AML-193 (cell line): ENCODE measurements at regions not wholly inside any gene's neighbourhood (a gene's known extent, or its start where the extent isn't known, plus 50 kb on each side); places are given as distances from the start of the nearest gene placed in this dataset.

Experiments
- DNase-seq, 2 experiments: peaks; one replicate each; lab custom pipeline; 2025; lab: John Stamatoyannopoulos, UW

DNA sequence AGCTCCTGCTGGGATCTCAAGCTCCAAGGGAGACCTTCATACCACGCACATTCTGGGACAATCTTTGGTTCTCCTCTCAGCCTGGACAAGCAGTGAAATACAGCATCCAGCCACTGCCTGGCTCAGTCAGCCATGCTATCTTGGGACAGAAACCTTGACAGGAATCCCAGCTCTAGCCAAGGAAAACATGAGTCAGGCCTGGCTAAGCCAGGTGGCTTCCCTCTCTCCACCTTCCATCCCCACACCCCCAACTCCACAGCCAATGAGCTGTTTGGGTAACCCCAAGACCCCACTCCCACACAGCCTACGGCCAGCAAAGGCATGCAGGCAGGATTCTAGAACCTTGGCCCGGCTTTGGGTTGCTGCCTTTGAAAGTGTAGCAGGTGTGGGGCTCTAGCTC is 64.9 kb downstream of the MCFD2 start:
- DNase-seq = no peak

DNA sequence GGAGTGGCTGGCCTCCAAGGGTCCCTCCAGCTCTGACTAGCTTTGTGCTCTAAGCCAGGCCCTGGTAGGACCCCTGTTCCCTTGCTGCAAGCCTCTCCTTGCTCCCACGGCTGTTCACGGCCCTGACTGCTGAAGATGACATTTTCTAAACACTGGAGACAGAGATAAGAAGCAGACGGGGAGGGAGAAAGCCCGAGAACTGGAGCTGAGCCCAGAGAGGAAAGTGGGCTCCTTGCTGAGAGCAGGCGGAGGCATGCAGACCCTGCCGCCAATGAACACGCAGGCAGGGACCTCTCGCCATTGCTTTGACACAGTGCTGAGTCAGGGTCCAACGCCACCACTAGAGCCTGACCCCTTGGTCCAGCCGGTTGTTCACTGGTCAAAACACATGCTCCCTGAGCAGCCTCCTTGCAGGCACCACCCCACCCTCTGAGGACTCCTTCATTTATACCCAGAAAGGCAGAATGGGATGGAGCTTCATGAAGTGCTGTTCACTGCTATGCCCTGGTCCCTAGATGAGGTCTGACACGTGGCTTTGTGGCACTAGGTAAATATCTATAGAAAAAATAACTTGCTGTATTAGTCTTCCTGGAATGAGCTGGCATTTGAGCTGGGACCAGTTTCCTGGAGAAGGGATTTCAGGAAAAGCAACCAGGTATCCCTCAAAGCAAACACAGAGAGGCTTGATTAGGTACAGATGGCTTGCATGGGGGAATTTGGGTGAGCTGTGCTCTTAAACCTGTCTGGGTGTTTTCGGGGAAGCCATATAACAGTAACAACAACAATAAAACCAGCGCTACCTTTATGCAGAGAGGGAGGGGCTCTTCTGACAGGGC is 65.7 kb downstream of the MCFD2 start:
- no peak for DNase-seq

DNA sequence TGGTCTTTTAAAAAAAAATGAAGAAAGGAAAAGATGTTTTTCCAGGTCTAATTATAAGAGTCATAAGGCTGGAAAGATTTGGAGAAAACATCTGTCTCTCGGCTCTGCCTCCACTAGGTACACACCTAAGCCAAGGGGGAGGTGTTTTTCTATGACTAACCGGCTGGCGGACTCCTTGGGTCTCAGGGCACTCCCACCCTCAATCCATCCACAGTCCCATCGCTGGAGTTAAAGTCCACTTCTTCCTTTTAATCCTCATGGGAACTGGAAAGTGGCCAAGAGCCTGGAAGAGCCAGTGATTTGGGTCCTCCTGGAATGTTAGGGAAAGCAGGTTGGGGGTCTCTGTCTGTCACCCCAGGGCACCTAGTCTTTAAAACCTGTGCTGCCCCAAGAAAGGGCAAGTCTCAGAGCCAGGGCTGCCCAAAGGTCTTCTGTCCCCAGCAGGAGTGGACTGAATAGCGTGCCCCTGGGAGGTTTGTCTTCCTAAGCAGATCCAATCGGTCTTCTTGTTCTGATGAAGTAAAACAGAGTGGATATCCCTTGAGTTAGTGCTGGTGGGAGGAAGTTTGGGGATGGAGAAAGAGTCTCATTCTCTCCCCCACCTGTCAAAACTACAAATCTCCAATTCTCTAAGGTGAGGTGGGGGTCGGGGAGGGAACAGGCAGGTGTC is 66.4 kb downstream of the MCFD2 start:
- no peak for DNase-seq

DNA sequence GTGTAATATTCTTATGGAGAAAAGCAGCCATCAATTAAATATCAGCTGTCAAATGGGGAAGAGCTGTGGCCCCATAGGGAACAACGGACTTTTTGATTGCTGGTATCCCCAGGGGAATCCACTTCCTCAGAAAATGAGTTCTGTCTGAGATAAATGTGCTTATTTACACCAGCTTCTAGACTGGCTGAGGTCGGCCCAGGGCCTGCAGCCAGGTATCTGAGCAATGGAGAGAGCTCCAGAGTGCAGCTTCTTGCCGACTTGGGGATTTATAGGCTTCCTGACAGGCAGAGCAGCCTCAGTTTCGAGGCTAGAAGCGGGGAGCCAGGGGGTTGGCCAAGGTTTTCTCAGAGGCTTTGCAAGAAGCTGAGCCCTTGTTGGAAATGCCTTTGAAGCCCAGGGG is 67.2 kb downstream of the MCFD2 start:
- no peak for DNase-seq

DNA sequence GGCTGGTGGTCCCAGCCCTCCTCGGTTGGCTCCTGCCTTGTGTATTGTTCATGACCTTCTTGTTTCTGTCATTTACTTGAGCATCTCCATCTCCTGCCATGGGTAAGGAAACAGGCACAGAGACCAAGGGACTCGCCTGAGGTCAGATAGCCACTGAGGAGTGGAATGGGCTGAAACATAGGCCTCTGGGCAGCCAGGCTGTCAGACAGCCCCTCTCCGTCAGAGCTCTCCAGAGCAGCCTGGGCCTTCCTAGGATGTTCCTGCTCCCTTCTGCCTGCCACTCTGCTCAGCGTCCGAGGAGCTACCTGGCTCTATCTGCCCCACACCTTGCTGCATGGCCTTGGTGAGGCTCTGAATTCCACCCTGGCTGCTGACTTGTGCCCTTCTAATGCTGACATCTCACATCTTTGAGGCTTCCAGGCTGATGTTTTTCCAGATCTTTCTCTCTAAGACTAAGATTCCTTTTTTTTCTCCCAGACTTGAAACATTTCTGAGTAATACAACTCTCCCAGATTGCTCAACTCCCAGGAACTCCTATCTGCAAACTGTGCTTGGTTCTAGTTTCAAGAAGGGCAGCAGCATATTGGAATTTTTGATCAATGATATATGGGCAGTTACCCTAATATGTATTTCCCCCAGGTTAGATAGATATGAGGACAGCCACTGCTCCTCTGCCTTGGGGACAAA is 67.7 kb downstream of the MCFD2 start:
- no peak for DNase-seq

DNA sequence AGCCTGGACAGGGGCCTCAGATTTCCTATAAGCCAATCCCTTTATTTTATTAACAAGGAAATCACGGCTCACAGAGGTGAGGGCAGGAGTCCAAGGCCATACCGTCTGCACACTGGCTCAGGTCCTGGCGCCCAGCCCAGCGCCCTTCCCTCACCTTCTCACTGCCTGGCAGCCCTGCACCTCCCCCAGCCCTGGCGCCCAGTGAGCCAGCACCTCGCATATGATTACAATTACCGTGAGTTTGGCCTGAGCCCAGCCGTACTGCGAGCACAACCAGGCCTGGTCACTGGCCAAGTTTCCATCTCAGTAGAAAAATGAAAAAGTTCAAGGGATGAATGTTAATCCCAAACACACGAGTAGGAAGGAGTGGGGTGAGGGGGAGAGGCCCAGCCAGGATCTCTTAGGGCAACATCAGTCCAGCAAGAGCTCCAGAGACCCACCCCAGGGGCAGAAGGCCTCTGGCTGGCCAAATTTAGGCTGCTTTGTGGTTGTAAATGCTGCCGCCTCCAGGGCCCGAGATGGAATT is 68.4 kb downstream of the MCFD2 start:
- DNase-seq = no peak

DNA sequence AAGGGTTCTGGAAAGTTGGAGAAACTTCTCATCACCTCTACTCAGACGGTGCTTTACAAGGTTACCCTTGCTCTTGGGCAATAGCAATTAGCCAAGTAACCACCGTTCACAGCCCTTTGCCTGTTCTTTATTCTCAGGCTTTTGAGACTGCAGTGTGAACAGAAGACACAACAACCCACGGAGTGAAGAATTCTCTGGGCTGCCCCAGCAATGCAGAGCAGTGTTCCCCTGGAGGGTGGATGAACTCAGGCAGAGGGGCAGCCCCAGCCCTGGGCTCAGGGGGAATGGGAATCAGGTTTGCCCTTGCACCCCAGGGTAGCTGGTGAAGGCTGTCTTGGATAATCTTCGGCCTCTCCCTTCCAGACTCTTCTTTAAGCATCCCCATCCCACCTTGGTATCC is 69.1 kb downstream of the MCFD2 start:
- DNase-seq = no peak

DNA sequence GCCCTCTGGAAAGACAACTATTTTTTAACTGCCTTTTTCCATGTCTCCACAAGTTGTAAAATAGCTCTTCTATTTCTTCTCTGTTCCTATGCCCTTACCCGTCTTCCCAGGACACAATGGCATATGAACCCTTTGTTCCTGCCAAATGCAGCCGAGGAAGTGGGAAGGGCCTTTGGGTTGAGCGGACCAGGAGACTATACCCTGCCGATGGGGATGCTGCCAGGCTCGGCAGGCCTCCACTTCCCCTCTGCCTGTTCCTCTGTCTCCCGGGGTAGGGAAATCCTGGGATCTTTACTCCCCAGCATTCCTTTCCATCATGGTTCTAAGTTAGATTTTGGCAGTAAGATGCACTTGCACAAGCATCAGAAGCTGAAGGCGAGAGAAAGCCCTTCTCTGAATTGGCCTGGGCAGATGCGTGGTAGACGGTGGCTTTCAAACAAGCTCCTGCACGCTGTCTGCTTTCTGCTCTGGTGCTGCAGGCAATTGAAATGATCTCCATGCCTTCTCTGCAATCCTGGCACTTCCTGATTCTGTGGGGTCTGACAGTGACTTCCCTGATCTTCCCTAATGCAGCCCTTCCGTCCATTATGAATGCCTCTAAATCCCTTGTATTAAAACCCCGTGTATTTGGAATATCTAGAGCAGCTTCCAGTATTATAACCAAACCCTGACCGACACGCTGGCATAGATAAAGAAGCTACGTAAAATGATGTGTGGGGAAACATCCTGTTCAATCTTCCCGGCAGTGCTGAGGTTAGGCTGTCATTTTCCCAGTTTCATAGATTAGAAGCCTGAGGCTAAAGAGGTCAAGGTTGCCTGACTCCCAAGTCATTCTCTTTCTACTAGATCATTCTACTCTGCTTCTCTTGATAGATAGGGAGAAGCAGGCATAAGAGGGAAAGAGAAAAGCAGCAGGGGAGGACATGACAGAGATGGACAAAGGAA is 69.8 kb downstream of the MCFD2 start:
- no peak for DNase-seq

DNA sequence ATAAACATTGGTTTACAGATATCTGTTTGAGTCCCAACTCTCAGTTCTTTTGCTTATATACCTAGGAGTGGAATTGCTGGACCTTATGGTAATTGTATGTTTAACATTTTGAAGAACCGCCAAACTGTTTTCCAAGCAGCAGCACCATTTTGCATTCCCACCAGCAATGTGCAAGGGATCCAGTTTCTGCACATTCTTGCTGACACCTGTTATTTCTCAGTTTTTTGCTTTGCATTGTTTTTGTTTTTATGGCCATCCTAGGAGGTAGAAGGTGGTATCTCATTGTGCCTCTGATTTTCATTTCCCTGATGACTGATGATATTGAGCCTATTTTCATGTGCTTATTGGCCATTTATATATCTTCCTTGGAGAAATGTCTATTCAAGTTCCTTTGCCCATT is 71.2 kb downstream of the MCFD2 start:
- DNase-seq = no peak

DNA sequence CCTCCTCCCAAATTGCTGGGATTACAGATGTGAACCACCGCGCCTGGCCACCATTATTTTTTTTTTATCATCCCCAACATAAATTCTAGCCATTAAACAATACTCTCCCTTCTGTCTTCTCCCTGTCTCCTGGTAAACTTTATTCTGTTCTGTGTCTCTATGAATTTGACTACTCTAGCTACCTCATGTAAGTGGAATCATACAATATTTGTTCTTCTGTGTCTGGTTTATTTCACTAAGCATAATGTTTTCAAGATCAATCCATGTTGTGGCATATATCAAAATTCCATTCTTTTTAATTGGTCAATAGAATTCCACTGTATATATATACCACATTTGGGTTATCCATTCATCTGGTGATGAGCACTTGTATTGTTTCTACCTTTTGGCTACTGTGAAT is 71.6 kb downstream of the MCFD2 start:
- DNase-seq = no peak

DNA sequence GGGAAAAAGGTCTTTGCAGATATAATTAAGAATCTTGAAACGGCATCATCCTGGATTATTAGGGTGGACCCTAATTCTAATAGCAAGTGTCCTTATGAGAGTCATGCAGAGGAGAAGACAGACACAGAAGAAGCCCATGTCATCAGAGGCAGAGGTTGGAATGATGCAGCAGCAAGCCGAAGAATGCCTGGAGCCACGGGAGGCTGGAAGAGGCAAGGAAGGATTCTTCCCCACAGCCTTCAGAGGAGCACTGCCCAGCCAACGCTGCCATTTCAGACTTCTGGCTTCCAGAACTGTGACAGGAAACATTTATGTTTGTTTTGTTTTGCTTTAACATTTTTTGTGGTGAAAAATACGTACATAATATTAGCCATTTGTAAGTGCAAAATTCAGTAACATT is 72.3 kb downstream of the MCFD2 start:
- DNase-seq = no peak

DNA sequence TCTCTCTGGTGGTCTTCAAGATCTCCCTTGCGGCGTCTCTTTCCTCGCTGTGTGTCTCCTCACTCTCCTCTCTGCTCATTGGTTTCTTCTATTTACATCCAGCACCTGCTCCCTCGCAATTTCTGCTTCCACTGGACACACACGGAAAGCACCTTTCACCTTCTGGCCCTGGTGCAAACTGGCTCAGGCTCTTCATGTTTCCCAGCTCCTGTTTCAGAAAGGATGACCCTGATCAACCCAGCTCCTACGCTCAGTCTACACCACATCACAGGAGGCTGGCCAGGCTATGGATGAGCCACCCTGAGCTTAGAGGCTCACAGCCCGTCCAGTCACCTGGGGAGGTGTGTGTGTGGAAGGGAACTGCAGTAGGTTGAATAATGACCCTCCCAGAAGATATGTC is 72.7 kb downstream of the MCFD2 start:
- DNase-seq = no peak

DNA sequence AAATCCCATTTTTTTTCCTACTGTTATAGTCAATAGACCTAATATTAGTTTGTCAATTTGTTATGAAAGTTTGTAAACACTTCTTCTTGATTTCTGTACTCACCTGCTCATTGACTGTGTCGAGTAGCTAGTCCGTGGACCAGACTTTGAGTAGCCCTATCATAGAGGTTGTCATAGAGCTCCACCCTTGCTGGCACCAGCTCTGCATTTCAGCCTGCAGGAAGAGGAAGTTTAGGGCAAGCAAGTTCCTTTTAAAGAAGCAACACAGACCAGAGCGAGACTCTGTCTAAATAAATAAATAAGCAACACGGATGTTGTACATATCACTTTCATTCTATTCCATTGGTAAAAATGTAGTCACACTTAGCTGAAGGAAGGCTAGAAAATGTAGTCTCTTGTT is 74.0 kb downstream of the MCFD2 start:
- peak; percentile 48 to 53 for DNase-seq

DNA sequence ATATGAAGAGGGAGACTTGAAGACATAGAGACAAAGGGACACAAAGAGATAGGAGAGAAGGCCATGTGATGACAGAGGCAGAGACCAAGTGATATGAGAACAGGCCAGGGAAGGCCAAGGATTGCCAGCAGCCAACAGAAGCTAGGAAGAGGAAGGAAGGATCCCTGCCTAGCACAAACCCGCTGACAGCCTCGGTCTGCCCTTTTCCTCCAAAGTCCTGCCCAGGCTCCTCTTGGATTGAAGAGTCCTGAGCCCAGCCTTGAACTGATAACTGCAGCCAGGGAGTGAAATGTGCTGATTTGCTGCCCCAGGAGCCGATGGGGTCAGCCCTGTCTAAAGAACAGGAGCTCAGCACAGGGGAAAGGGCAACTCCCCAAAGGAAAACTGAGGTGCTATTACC is 76.6 kb downstream of the MCFD2 start:
- no peak for DNase-seq

DNA sequence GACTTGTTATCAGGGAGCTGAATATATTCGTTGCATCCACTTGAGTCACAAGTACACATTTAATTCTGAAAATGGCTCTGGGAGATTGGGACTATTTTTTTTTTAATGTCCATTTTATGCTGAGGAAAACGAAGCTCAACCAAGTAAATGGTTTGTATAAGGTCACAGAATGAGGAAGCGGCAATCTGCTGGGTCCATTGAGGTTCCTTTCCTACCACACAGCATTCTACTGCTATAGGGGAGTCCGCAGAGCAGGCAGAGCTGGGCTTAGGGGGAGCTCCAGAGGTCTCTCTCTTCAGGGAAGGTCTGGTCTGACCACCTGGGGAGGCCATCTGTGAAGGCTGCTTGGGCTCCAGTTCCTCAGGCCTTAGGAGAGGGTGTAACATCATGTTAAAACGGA is 77.9 kb downstream of the MCFD2 start:
- no peak for DNase-seq

DNA sequence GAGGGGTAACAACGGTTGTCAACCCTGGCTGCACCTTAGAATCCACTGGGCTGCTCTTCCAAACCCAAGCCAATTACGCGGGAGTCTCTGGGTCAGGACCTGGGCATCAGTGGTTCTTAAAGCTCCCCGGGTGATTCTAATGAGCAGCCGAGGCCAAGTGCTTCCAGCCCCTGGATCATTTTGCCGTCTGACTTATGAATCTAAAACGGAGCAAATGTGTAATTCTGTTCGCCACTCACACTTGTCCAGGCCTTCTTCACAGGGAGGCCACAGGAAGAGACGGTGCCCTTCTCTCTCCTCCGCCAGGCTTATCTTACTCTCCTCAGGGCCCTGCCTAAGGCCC is 78.5 kb downstream of the MCFD2 start:
- DNase-seq = no peak

DNA sequence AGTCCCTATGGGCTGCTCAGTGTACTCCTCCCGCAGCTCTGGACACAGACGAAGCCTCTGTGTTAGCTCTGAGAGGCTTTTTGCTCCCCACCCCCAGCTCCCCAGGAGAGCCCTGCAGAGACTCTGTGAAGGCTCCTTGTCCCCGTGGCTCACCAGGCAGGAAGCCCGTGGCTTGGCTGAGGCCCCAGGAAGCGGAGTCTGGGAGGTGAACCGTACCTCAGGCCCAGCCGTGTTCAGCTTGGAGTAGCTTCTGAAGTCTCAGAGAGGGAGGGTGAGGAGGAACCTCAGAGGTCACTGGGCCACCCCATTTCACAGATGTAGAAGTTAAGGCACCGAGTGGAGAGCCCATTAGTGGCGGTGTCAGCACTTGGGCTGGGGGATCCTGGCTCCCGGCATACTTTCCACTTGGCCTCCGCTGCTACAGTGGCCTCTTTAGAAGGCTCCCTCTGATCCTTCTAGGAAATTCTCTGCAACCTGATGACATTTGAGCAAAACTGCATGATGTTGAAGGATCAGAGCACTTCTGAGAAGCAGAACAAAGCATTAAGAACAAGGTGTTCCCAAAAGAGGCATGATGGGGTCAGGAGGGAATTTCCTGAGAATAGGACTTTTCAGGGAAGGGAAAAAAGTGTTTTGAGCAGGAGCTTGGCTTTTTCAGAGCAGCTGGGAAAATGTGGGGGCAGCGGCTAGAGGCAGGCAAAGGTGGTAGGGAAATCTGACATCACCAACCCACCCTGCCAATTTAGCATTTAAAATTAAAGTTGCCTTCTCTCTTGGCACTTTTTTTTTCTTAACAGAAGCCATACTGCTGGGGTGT is 79.1 kb downstream of the MCFD2 start:
- no peak for DNase-seq

DNA sequence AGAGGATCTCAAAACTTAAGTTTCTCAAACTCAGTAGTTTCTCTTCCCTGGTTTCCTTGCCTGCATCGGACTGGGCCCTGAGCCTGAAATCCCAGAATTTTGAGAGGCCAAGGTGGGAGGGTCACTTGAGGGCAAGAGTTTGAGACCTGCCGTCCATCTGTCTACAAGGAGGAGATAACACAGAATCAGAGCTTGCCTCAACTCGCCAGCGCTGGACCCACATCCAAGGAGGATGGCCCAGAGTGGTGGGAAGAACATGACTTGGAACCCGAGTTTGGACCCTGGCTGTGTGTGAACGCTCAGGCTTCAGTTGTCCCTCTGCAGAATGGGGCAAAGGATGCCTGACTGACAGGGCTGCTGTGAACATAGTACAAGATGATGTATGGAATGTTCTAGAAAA is 80.1 kb downstream of the MCFD2 start:
- no peak for DNase-seq

DNA sequence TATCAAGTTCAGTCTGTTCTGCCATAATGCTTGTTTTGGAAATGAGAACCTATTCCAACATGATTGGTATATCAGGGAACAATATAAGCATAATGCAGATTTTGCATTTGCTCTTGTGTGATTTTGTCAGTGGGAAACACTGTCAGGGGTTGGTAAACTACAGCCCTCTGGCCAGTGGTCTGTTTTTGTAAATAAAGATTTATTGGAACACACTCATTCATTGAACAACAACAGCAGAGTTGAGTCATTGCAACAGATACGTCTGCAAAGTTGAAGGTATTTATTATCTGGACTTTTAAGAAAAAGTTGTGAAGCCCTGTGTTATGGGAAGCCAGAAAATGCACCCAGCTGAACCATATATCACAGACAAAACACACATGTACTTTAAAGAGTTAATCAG is 83.1 kb downstream of the MCFD2 start:
- no peak for DNase-seq

DNA sequence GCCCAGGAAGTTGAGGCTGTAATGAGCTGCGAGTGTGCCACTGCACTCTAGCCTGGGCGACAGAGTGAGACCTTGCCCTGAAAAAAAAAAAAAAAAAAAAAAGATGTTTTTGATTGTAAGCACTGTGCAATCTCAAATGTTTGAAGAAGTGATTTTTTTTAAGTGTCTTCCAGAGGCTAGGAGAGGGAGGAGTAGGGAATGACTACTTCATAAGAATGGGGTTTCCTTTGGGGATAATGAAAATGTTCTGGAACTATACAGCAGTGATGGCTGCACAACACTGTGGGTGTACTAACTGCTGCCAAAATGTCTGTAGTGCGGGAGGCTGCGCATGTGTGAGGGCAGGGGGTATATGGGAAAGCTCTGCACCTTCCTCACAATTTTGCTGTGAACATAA is 83.7 kb downstream of the MCFD2 start:
- DNase-seq = no peak
